Right renal pelvis (tissue), 4 donors: ENCODE measurements at regions not wholly inside any gene's neighbourhood (a gene's known extent, or its start where the extent isn't known, plus 50 kb on each side); places are given as distances from the start of the nearest gene placed in this dataset.

Source experiments
- DNase-seq, 4 donors: peaks; one replicate each; pipeline ENCODE4 v3.0.0-alpha.2; 2013; ENCODE audit warnings: low read depth in 4 of 4, low spot score in 3 of 4, missing footprints in 1 of 4

- DNase-seq, result no peak
Observed at GRCh38 chr14:87879389-87879788, 113.6 kb downstream of the GALC start.

- DNase-seq, result no peak
Observed at GRCh38 chr14:87878959-87879358, 114.0 kb downstream of the GALC start.

- DNase-seq, result no peak
Observed at GRCh38 chr14:87877877-87878276, 115.1 kb downstream of the GALC start.

- no peak for DNase-seq
Observed at GRCh38 chr14:87874676-87875075, 118.3 kb downstream of the GALC start.

GRCh38 chr14:87873741-87874140 is 119.2 kb downstream of the GALC start:
- DNase-seq, result no peak

GRCh38 chr14:87869619-87870583 is 123.1 kb downstream of the GALC start:
- no peak for DNase-seq

GRCh38 chr14:87868920-87869319 is 124.1 kb downstream of the GALC start:
- no peak for DNase-seq

GRCh38 chr14:87866116-87866515 is 126.9 kb downstream of the GALC start:
- no peak for DNase-seq

- no peak for DNase-seq
Observed at GRCh38 chr14:87864356-87865270, 128.4 kb downstream of the GALC start.

- DNase-seq, result no peak
Observed at GRCh38 chr14:87863047-87863446, 129.9 kb downstream of the GALC start.

GRCh38 chr14:87852107-87852506 is 140.9 kb downstream of the GALC start:
- DNase-seq, result no peak

- no peak for DNase-seq
Observed at GRCh38 chr14:87851190-87851589, 141.8 kb downstream of the GALC start.

- no peak for DNase-seq
Observed at GRCh38 chr14:87847216-87847755, 145.7 kb downstream of the GALC start.

GRCh38 chr14:87840906-87841305 is 152.1 kb downstream of the GALC start:
- DNase-seq, result no peak

- DNase-seq, result no peak
Observed at GRCh38 chr14:87838931-87839330, 154.1 kb downstream of the GALC start.

- DNase-seq, result no peak
Observed at GRCh38 chr14:87837296-87837695, 155.7 kb downstream of the GALC start.

GRCh38 chr14:87834594-87834993 is 158.4 kb downstream of the GALC start:
- no peak for DNase-seq

- no peak for DNase-seq
Observed at GRCh38 chr14:87833026-87833425, 160.0 kb downstream of the GALC start.

- no peak for DNase-seq
Observed at GRCh38 chr14:87830443-87831096, 162.4 kb downstream of the GALC start.

GRCh38 chr14:87829543-87829942 is 163.4 kb downstream of the GALC start:
- no peak for DNase-seq

GRCh38 chr14:87824266-87824665 is 168.7 kb downstream of the GALC start:
- no peak for DNase-seq
